ENCODE measurements at regions not wholly inside any gene's neighbourhood (a gene's known extent, or its start where the extent isn't known, plus 50 kb on each side); places are given as distances from the start of the nearest gene placed in this dataset.
"Not testable (repeated sequence)": the region's sequence is repeated elsewhere in the genome, so short reads cannot be mapped to it uniquely, and the experiment has no call there.

DNA sequence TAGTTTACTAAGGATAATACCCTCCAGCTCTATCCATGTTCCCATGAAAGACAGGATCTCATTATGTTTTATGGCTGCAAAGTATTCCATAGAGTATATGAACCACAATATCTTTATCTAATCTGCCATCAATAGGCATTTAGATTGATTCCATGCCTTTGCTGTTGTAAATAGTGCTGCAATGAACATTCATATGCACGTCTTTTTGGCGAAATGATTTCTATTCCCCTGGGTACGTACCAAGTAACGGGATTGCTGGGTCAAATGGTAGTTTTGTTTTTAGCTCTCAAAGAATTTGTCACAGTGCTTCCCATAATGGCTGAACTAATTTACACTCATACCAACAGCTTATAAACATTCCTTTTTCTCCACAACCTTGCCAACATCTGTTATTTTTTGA, 750.9 kb downstream of the BRINP3 start:
- Histone ChIP-seq H3K4me1 (ENCODE audit: low read length) (no peaks in the 10 kb centered on the region), H2AFZ (ENCODE audit: low read depth, low read length) (no peak overlapping the region), H3K9ac (ENCODE audit: low read length) (no peak overlapping the region), H3K27ac (ENCODE audit: low read length) (no peak overlapping the region), H3K9me3 (ENCODE audit: insufficient read depth, low read length) (no peaks in the 10 kb centered on the region), H3K79me2 (ENCODE audit: low read length) (no peaks in the 10 kb centered on the region), H3K4me3 (ENCODE audit: low read length) (no peak overlapping the region), H3K4me2 (ENCODE audit: low read length) (no peak overlapping the region), H3K36me3 (replicated peaks; ENCODE audit: low read depth, low read length) (no peaks in the 10 kb centered on the region), H4K20me1 (ENCODE audit: insufficient read depth, low read length) (no peaks in the 10 kb centered on the region), H3K27me3 (ENCODE audit: low read depth, low read length) (no peaks in the 10 kb centered on the region)
- TF ChIP-seq CTCF (IDR thresholded peaks at IDR 0.05; ENCODE audit: low read depth, low read length) (no peak), EZH2phosphoT487 (IDR thresholded peaks at IDR 0.05; ENCODE audit: low read depth) (no peak)

- Histone ChIP-seq H3K9me3 (ENCODE audit: insufficient read depth, low read length) (no peaks in the 10 kb centered on the region), H3K4me3 (ENCODE audit: low read length) (no peak overlapping the region), H2AFZ (ENCODE audit: low read depth, low read length) (no peak overlapping the region), H3K4me2 (ENCODE audit: low read length) (no peak overlapping the region), H3K4me1 (ENCODE audit: low read length) (no peaks in the 10 kb centered on the region), H4K20me1 (ENCODE audit: insufficient read depth, low read length) (no peaks in the 10 kb centered on the region), H3K27me3 (ENCODE audit: low read depth, low read length) (no peaks in the 10 kb centered on the region), H3K36me3 (replicated peaks; ENCODE audit: low read depth, low read length) (no peaks in the 10 kb centered on the region), H3K9ac (ENCODE audit: low read length) (no peak overlapping the region), H3K27ac (ENCODE audit: low read length) (no peak overlapping the region), H3K79me2 (ENCODE audit: low read length) (no peaks in the 10 kb centered on the region)
- TF ChIP-seq EZH2phosphoT487 (IDR thresholded peaks at IDR 0.05; ENCODE audit: low read depth): no peak
- no peak for TF ChIP-seq CTCF (IDR thresholded peaks at IDR 0.05; ENCODE audit: low read depth, low read length)
Observed at GRCh38 chr1:189751311-189751710, 726.4 kb downstream of the BRINP3 start.

DNA sequence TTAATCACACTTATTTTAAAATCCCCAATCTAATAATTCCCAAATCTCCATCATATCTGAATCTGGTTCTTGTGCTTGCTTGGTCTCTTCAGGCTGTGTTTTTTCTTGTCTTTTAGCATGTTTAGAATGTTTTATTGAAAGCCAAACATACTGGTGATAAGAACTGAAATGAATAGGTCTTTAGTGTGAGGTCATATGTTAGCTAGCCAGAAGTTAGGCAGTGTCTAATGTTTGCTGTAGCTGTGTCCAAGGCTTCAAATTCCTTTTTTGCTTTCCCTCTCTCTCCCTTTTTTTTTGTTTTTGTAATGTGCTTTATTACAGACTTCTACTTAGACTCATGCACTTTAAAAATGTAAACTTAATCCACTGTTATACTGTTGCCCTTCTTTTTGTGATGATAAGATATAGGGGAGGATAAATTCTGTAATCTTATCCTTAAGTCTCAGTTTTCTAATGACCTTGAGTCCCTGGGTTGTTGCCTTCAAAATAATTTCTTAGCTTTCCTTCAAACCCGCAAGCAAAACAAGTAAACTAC, 725.1 kb downstream of the BRINP3 start:
- H3K36me3 ChIP-seq (replicated peaks; ENCODE audit: low read depth, low read length): no peaks in the 10 kb centered on the region
- no peaks in the 10 kb centered on the region for H3K27me3 ChIP-seq (ENCODE audit: low read depth, low read length)
- H3K4me1 ChIP-seq (ENCODE audit: low read length): no peaks in the 10 kb centered on the region
- H3K4me2 ChIP-seq (ENCODE audit: low read length): no peak overlapping the region
- no peak overlapping the region for H3K4me3 ChIP-seq (ENCODE audit: low read length)
- H4K20me1 ChIP-seq (ENCODE audit: insufficient read depth, low read length): no peaks in the 10 kb centered on the region
- H2AFZ ChIP-seq (ENCODE audit: low read depth, low read length): no peak overlapping the region
- H3K27ac ChIP-seq (ENCODE audit: low read length): no peak overlapping the region
- no peaks in the 10 kb centered on the region for H3K79me2 ChIP-seq (ENCODE audit: low read length)
- TF ChIP-seq EZH2phosphoT487 (IDR thresholded peaks at IDR 0.05; ENCODE audit: low read depth): no peak
- TF ChIP-seq CTCF (IDR thresholded peaks at IDR 0.05; ENCODE audit: low read depth, low read length): no peak
- no peaks in the 10 kb centered on the region for H3K9me3 ChIP-seq (ENCODE audit: insufficient read depth, low read length)
- no peak overlapping the region for H3K9ac ChIP-seq (ENCODE audit: low read length)

DNA sequence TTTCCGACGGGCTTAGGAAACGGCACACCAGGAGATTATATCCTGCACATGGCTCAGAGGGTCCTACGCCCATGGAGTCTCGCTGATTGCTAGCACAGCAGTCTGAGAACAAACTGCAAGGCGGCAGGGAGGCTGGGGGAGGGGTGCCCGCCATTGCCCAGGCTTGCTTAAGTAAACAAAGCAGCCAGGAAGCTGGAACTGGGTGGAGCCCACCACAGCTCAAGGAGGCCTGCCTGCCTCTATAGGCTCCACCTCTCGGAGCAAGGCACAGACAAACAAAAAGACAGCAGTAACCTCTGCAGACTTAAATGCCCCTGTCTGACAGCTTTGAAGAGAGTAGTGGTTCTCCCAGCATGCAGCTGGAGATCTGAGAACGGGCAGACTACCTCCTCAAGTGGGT, 722.6 kb downstream of the BRINP3 start:
- not testable (repeated sequence) for H3K9ac ChIP-seq (ENCODE audit: low read length); H3K27me3 ChIP-seq (ENCODE audit: low read depth, low read length); H4K20me1 ChIP-seq (ENCODE audit: insufficient read depth, low read length); H2AFZ ChIP-seq (ENCODE audit: low read depth, low read length); H3K4me2 ChIP-seq (ENCODE audit: low read length); H3K36me3 ChIP-seq (replicated peaks; ENCODE audit: low read depth, low read length); H3K4me3 ChIP-seq (ENCODE audit: low read length); H3K9me3 ChIP-seq (ENCODE audit: insufficient read depth, low read length); H3K79me2 ChIP-seq (ENCODE audit: low read length); H3K27ac ChIP-seq (ENCODE audit: low read length); H3K4me1 ChIP-seq (ENCODE audit: low read length)

Data from OCI-LY3 (cell line).